GM18498 (cell line): ENCODE measurements at regions not wholly inside any gene's neighbourhood (a gene's known extent, or its start where the extent isn't known, plus 50 kb on each side); places are given as distances from the start of the nearest gene placed in this dataset.
"Not testable (repeated sequence)": the region's sequence is repeated elsewhere in the genome, so short reads cannot be mapped to it uniquely, and the experiment has no call there.

ENCODE experiments used
- ATAC-seq: cut with Tn5 transposase; IDR thresholded peaks from one replicate; pipeline ENCODE4 v1.9.1; 2021; ENCODE audit warnings: mild to moderate bottlenecking, moderate library complexity; ENCODE audit not compliant: unreplicated experiment

DNA sequence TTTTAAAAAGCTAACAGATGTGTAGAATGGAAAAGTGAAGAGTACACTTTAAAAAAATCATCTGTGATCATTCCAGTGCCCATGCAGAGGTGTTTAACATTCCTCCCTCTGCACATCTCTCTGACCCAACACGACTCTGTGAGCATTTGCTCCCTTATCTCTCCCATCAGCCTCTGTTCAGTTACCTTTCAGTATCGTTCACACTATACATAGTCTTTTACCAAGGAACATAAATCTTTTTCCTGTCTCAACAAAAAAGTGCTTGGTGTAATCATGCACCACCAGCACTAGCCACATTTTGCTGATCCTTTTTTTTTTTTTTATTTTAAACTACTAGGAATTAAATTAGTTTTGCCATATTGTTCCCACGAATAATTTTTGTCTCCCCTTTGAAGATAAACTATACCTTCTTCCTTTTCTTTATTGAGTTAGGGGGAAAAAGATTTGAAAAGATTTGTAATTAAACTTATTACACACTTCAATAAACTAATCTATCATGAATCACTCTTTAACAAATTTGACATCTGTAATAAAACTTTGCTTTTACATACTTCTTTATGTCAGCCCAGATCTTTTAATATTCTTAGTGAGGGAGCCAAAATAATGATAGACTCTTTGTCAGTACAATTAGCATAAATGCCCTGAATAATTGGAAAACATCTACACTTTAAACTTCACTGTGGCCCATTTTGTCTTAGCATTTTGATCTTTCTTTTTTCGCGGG lies 489.8 kb upstream of the FANCL start:
- ATAC-seq, result no peak

DNA sequence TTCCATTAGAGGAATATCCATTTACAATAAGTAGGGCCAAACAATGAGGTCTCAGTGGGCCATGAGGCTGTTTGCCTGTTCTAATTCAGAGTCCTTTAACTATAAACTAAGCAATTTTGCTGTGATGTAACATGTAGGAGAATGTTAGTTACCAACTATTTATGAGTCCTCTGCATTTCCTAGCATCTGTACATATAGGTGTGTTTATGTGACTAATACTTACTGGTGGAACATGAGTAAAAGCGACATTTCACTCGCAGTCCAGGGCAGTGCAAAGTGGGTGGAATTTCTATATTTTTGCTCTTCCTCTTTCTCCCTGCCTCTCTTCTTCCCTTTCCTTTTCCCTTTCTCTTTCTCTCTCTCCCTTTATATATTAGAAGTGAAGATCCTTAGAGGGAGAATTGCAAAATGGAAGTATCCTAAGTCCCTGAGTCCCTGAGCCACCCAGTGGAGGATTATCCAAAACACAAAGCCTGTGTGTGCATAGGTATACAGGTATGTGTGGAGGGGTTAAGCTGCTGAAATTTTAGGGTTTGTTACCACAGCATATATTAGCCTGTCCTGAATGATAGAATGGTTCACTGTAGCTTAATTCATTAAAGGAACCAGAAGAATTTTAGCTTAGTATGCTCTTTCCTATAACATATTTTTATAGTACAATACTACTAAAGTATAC lies 487.0 kb upstream of the FANCL start:
- no peak for ATAC-seq

DNA sequence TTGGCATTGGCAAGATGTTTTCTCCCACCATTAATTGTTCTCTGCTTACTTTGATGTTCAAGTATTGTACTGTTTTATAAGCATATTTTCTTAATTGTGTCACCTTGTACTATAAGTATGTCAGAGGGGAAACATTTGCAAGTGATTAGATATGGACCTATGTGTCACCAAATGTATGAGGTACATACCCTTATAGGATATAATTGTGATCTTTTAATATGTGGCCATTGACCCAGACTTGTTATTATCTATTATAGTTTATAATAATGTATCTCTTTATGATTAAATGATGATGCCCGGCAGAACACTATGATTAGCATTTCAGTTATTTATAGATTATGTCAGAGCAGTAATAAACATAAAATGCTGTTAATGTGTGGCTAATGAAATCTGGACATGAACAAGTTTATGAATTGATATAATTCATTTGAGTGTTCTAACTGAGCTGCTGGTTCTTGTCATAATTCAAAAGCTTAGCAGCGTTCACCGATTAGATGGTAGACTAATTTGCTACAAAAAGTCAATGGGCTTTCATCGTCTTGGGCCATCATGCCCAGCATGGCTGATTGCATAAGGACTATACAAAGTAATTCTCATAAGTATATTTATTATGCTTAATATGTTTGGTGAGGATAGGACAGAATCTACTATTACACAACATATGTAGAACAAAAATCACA lies 480.9 kb upstream of the FANCL start:
- no peak for ATAC-seq

DNA sequence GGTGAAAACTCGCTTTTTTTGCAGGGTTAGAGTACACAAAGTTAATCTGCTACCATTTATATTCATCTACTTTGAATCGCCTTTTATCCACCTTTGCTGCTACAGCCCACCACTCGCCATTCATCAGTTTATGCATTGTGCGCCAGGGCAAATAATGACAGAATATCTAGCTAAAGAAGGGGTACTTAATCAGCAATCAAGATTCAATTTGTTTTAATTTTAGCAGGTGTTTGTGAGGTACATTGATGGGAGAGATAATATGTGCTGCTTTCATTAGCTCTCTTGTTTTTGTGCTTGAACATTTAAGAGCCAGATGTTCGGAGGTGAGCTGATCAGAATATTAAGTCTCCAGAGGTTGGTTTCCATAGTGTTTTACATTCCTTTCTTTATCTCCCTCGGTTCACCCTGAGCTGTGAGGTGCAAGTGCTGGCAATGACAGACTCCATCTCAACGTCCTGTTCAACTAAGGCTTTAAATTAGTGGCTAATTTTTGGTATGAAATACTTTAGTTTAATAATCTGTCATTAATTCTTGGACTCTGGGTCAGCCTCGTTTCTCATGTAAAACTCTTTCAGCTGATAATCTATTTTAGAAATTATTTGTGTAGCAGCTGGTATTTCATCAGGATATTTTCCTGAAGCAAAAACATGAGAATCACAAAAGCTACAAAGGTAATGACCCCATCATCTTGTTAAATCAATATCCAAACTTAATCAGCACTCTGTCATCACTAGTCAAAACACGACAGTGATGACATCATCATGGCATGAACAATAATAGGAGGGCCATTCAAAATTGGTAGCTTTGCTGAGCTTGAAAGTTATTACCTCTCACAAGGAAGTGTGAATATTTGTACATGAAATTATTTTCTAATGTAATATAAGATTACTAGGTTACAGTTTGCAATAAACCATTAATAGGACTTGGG lies 479.9 kb upstream of the FANCL start:
- ATAC-seq, result no peak

DNA sequence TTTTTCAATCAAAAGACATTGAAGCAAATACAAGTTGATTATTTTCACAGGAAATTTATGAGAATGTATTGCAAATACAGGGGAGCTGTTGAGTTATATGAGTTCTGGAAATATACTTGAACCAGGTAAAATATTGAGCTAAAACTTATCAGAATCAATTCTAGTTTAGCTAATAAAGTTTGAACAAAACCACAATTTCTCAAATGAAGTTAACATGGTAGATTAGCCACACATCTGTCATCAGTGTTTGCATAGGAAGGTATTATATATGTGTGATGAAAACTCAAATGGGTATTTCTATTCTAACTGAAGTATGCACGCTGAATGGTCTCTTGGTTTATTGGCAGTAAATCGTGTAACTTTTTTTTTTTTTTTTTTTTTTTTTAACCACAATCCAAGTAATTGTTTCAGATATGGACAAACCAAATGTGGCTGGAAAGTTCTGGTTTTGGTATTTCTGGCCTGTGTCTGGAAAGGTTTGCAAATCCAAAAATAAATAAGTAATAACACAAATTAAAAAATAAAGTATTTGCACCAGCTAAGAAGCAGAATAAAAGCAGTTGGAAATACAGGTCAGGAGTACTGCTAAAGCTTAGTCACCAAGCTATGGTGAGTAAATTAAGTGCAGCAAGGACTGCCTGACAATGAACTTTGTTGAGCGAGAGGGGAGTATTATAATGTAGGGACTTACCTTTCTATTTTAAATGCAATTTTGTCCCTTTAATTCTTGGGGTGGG lies 479.1 kb upstream of the FANCL start:
- ATAC-seq, result no peak

DNA sequence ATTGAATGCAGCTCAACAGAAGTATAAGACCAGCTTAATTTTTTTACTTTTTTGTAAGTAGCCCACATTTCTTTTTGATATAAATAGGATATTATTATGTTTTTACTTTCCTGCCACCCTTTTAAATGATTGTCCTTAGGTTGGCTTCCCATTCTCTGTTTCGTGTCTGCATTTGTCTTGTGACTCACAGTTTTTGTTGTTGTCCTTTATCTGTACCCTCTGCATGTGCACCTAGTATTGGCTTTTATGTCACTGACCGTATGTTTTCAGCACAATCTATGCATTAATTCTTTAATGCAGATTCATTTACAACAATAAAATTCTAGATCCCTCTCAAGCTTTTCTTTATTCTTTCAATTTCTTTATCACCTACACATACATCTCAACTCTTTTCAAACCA lies 474.2 kb upstream of the FANCL start:
- ATAC-seq, result no peak

DNA sequence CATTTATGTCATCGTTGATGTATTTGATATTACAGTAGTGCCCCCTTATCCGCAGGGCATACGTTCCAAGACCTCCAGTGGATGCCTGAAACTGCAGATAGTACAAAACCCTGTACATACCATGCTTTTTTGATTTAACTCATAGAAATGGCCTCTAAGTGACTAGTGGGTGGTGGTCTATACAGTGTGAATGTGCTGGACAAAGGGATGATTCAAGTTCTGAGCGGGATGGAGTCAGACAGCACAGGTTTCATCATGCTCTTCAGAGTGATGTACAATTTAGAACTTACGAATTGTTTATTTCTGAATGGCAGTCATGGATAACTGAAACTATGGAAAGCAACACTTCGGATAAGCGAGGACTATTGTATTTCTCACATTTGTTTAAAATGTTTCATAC lies 473.1 kb upstream of the FANCL start:
- no peak for ATAC-seq

GRCh38 chr2:58710795-58711279 lies 469.7 kb upstream of the FANCL start:
- ATAC-seq, result no peak

GRCh38 chr2:58709687-58710354 lies 468.7 kb upstream of the FANCL start:
- ATAC-seq, result no peak

GRCh38 chr2:58709274-58709673 lies 468.1 kb upstream of the FANCL start:
- ATAC-seq, result no peak

DNA sequence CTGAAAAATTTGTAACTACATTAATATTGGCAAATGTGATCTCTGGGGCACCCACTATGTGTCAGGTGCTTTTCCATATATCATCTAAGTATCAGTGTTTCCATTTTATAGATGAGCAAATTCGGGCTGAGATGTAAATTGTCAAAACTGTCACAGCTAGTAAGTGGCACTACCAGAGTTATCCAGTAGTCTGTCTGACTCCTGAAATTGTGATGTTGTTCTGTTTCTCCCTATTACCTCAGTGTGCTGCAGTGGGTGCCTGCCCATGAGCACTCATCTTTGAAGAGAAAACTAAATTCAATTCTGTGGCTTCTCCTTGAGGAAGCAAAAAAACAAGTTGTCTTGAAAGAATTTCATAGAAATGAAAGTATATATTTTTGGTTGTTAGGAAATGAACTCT lies 467.4 kb upstream of the FANCL start:
- ATAC-seq, result no peak

DNA sequence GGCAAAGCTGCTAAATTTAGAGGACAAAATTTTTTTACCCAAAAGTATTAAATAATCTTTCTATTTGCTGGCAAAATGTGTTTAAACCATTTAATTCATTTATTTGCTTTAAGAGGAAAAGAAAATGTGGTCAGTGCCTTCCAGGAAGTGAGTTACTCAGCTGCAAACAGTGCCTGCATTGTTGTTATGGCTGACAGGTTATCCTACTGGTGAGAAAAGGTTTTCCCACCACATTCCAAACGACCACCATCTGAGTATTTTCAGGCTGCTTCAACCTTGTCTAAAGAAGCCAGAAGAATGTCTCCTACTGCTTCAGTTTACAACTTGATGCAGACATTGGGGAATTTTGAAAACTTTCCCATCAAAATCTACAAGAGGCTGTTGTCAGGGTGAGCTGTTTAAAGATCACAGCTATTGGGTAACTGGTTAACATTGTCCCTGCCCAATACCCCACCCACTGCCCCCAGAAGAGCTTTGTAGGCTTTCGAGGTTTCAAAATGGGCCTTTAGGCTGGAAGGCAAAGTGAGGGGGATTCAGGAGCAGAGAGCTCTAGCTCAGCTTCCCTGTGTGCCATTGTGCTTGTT lies 461.3 kb upstream of the FANCL start:
- no peak for ATAC-seq

- ATAC-seq, result no peak
Measured at GRCh38 chr2:58701688-58702301, 460.7 kb upstream of the FANCL start.

GRCh38 chr2:58700591-58700990 lies 459.5 kb upstream of the FANCL start:
- ATAC-seq, result no peak

DNA sequence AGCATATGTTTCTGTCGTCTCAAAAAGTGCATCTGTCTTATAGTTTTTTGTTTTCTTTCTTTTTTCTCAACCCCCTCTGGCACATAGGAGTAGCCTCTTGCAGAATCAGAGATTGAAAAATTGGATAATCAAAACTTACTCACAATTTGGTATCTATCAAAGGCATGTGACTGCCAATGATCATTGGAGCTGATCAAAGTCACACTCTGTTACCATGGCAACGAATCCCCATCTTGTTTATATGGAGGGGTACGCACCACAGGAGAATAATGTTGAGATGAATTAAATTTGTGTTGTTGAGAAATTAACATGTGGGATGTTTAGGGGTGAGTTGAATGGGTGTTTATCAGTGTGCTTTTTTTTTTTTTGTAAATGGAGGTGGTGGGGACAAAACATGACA lies 458.3 kb upstream of the FANCL start:
- ATAC-seq, result no peak

GRCh38 chr2:58698620-58699019 lies 457.5 kb upstream of the FANCL start:
- ATAC-seq, result no peak

DNA sequence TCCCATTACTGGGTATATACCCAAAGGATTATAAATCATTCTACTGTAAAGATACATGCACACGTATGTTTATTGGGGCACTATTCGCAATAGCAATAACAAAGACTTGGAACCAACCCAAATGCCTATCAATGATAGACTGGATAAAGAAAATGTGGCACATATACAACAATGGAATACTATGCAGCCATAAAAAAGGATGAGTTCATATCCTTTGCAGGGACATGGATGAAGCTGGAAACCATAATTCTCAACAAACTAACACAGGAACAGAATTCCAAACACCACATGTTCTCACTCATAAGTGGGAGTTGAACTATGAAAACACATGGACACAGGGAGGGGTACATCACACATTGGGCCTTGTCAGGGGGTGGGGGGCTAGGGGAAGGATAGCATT lies 453.0 kb upstream of the FANCL start:
- not testable (repeated sequence) for ATAC-seq

DNA sequence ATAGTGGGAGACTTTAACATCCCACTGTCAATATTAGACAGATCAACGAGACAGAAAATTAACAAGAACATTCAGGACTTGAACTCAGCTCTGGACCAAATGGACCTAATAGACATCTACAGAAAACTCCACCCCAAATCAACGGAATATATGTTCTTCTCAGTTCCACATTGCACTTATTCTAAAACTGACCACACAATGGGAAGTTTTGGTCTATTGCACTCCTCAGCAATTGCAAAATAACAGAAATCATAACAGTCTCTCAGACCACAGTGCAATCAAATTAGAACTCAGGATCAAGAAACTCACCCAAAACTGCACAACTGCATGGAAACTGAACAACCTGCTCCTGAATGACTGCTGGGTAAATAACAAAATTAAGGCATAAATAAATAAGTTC lies 449.9 kb upstream of the FANCL start:
- ATAC-seq, result not testable (repeated sequence)

DNA sequence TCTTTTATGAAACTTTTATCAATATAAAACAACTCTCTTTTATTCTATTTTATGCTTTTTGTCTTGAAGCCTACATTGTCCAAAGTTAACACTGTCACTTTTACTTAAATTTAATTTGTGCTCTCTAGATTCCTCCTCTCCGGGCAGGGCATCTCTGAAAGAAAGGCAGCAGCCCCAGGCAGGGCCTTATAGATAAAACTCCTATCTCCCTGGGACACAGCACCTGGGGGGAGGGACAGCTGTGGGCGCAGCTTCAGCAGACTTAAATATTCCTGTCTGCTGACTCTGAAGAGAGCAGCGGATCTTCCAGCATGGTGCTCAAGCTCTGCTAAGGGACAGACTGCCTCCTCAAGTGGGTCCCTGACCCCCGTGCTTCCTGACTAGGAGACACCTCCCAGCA lies 447.7 kb upstream of the FANCL start:
- ATAC-seq, result no peak
